Hepatocyte (in vitro differentiated cells): ENCODE measurements at regions not wholly inside any gene's neighbourhood (a gene's known extent, or its start where the extent isn't known, plus 50 kb on each side); places are given as distances from the start of the nearest gene placed in this dataset.

Experiments used
- DNase-seq: peaks from one replicate; pipeline ENCODE4 v3.0.0-alpha.2; 2016; ENCODE audit warnings: low spot score
- H2AFZ ChIP-seq: fragments of 200-600 bp; sonication (generic); 2 replicates; pipeline ENCODE4 v1.6.0; 2016; ENCODE audit warnings: antibody characterized with exemption, mild to moderate bottlenecking
- H3K27ac ChIP-seq: fragments of 200-600 bp; sonication (generic); 2 replicates; pipeline ENCODE4 v1.5.1; 2016; ENCODE audit warnings: mild to moderate bottlenecking
- H3K27me3 ChIP-seq: fragments of 200-600 bp; sonication (generic); 2 replicates; pipeline ENCODE4 v1.6.1; 2016
- H3K36me3 ChIP-seq: fragments of 200-600 bp; sonication (generic); replicated peaks from 2 replicates; pipeline ENCODE4 v1.5.1; 2016; ENCODE audit warnings: low read depth; ENCODE audit not compliant: insufficient read depth
- H3K4me1 ChIP-seq: fragments of 200-600 bp; sonication (generic); 2 replicates; pipeline ENCODE4 v1.5.1; 2016; ENCODE audit warnings: mild to moderate bottlenecking, moderate library complexity; ENCODE audit not compliant: insufficient read depth
- H3K4me2 ChIP-seq: fragments of 200-600 bp; sonication (generic); 2 replicates; pipeline ENCODE4 v1.6.0; 2016
- H3K4me3 ChIP-seq: fragments of 200-600 bp; sonication (generic); 2 replicates; pipeline ENCODE4 v1.5.1; 2016; ENCODE audit warnings: mild to moderate bottlenecking
- H3K79me2 ChIP-seq: fragments of 200-600 bp; sonication (generic); 2 replicates; pipeline ENCODE4 v1.6.0; 2017; ENCODE audit warnings: mild to moderate bottlenecking
- H3K9me2 ChIP-seq: fragments of 200-600 bp; sonication (generic); replicated peaks from 2 replicates; pipeline ENCODE4 v1.6.0; 2017; ENCODE audit warnings: mild to moderate bottlenecking; ENCODE audit not compliant: insufficient read depth
- H3K9me3 ChIP-seq: fragments of 200-600 bp; sonication (generic); 2 replicates; pipeline ENCODE4 v1.5.1; 2016; ENCODE audit warnings: low read depth, mild to moderate bottlenecking
- H4K20me1 ChIP-seq: fragments of 200-600 bp; sonication (generic); 2 replicates; pipeline ENCODE4 v1.6.0; 2016; ENCODE audit warnings: mild to moderate bottlenecking; ENCODE audit not compliant: insufficient read depth, poor library complexity, severe bottlenecking
- EZH2 ChIP-seq: fragments of 200-600 bp; sonication (generic); IDR thresholded peaks from 2 replicates; pipeline ENCODE4 v1.6.1; 2016; ENCODE audit warnings: antibody characterized with exemption, mild to moderate bottlenecking, borderline replicate concordance
- EZH2phosphoT487 ChIP-seq: fragments of 200-600 bp; sonication (generic); IDR thresholded peaks from one replicate; pipeline ENCODE4 v1.6.1; 2018; ENCODE audit warnings: antibody characterized with exemption, mild to moderate bottlenecking, low read depth, moderate library complexity; ENCODE audit not compliant: unreplicated experiment, severe bottlenecking
- WGBS: methylation state at CpG from one replicate; pipeline ENCODE4 v1.1.6; 2016; ENCODE audit warnings: low lambda C conversion rate; ENCODE audit errors: missing lambda C conversion rate; 5-methylcytosine and 5-hydroxymethylcytosine counted together
- TF ChIP-seq, protein P1 (sequence below): fragments of 200-600 bp; sonication (generic); IDR thresholded peaks from 2 replicates; pipeline ENCODE4 v1.5.1; 2016; ENCODE audit warnings: antibody characterized with exemption, mild to moderate bottlenecking; ENCODE audit not compliant: poor library complexity

DNA sequence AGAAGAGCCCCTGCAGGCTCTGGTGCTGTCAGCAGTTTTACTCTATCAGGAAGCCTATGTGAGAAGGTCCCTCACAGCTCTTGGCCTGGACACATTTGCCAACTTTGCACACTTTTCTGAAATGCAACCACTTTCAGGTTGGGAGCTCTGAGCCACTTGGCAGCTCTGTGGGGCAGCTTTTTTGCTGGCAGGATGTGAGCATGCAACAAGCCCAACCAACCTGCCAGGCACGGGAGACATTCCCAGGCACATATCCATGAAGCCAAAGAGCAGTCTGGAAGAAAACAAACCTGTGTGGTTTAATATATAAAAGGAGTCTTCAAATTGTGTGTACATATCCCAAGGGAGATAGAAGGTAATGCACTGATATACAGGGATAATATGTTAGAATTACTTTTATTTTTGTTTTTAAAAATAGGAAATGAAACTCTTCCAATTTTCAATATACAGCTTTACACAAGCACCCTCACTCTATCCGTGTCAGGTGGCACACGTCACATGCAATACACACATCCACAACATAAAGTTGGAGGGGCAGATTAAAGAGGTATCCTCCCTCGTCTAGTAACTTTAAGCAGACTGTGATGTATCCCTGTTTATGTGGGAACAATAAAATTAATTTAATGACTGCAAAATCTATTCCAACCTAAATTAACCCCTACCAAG is 57.4 kb upstream of the COX10 start:
- H3K9me2 ChIP-seq, result no peaks in the 10 kb centered on the region
- no peaks in the 10 kb centered on the region for H3K4me1 ChIP-seq
- H3K36me3 ChIP-seq, result no peaks in the 10 kb centered on the region
- no peak overlapping the region for H2AFZ ChIP-seq
- H3K27me3 ChIP-seq, result peaks cover 5% of the 10 kb centered on the region
- no peaks in the 10 kb centered on the region for H3K9me3 ChIP-seq
- no peak for DNase-seq
- no peaks in the 10 kb centered on the region for H3K79me2 ChIP-seq
- no peak overlapping the region for H3K4me3 ChIP-seq
- H3K4me2 ChIP-seq, result no peak overlapping the region
- TF ChIP-seq, protein P1, sequence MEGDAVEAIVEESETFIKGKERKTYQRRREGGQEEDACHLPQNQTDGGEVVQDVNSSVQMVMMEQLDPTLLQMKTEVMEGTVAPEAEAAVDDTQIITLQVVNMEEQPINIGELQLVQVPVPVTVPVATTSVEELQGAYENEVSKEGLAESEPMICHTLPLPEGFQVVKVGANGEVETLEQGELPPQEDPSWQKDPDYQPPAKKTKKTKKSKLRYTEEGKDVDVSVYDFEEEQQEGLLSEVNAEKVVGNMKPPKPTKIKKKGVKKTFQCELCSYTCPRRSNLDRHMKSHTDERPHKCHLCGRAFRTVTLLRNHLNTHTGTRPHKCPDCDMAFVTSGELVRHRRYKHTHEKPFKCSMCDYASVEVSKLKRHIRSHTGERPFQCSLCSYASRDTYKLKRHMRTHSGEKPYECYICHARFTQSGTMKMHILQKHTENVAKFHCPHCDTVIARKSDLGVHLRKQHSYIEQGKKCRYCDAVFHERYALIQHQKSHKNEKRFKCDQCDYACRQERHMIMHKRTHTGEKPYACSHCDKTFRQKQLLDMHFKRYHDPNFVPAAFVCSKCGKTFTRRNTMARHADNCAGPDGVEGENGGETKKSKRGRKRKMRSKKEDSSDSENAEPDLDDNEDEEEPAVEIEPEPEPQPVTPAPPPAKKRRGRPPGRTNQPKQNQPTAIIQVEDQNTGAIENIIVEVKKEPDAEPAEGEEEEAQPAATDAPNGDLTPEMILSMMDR, result no peak
- TF ChIP-seq EZH2 (no peak), EZH2phosphoT487 (no peak)
- H4K20me1 ChIP-seq, result no peaks in the 10 kb centered on the region
- no peak overlapping the region for H3K27ac ChIP-seq
- WGBS, result 81% methylated on average over 4 of the region's 4 CpGs

DNA sequence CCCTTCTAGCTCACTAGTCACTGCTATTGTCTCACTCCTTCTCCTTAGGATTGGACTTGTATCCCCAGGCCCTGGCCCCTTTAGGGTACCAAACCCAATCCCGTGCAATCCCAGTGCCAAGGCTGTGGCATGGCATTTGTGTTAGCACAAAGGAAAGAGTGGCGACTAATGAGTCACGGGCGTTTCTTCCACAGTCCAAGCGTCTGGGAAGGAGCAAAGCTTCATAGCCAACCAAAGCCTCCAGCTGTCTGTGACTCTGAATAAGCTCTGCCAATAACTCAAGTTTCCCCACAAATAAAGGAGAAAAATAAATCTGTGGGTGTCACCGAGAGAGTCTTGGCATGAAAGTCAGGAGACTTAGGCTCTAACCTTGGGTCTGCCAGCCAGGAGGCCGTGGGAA is 54.6 kb upstream of the COX10 start:
- H2AFZ ChIP-seq, result no peak overlapping the region
- H3K9me2 ChIP-seq, result no peaks in the 10 kb centered on the region
- H4K20me1 ChIP-seq, result no peaks in the 10 kb centered on the region
- H3K4me2 ChIP-seq, result no peak overlapping the region
- H3K79me2 ChIP-seq, result no peaks in the 10 kb centered on the region
- H3K27me3 ChIP-seq, result peaks cover 5% of the 10 kb centered on the region
- no peaks in the 10 kb centered on the region for H3K36me3 ChIP-seq
- no peaks in the 10 kb centered on the region for H3K9me3 ChIP-seq
- TF ChIP-seq, protein P1, result no peak
- no peak for TF ChIP-seq EZH2phosphoT487
- TF ChIP-seq EZH2, result no peak
- H3K4me1 ChIP-seq, result no peaks in the 10 kb centered on the region
- no peak overlapping the region for H3K4me3 ChIP-seq
- DNase-seq, result no peak
- no peak overlapping the region for H3K27ac ChIP-seq
- WGBS, result 90% methylated on average over 7 of the region's 7 CpGs

DNA sequence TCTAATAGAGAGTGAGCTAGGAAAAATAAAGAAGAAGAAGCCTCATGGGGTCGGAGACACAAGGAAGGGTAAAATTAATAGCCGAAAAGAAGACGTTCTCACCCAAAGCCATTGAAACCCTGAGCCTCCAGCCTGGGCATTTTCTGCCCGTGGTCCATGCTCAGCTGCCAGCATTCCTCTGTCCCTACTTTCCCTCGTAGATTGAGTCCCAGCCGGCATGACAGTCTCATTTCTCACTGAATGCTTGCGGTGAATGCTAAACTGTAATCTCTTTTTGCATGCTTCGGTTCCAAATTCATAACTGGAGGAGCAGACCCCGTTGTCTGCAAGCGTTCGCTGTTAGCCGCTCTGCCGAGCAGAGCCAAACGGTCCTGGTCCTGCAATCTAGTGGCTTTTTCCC is 54.0 kb upstream of the COX10 start:
- no peak overlapping the region for H3K27ac ChIP-seq
- WGBS, result 85% methylated on average over 14 of the region's 14 CpGs

More for the DNA sequence above, 54.0 kb upstream of the COX10 start:
- H3K4me2 ChIP-seq, result no peak overlapping the region
- no peak overlapping the region for H2AFZ ChIP-seq
- H3K9me2 ChIP-seq, result no peaks in the 10 kb centered on the region
- no peaks in the 10 kb centered on the region for H3K79me2 ChIP-seq
- no peaks in the 10 kb centered on the region for H3K4me1 ChIP-seq
- H3K27me3 ChIP-seq, result peaks cover 5% of the 10 kb centered on the region
- DNase-seq, result no peak
- H3K36me3 ChIP-seq, result no peaks in the 10 kb centered on the region
- TF ChIP-seq, protein P1, result no peak
- H4K20me1 ChIP-seq, result no peaks in the 10 kb centered on the region
- H3K9me3 ChIP-seq, result no peaks in the 10 kb centered on the region
- no peak overlapping the region for H3K4me3 ChIP-seq
